Bronchial epithelial cell (primary cell): ENCODE measurements at regions not wholly inside any gene's neighbourhood (a gene's known extent, or its start where the extent isn't known, plus 50 kb on each side); places are given as distances from the start of the nearest gene placed in this dataset.

Source experiments
- DNase-seq: peaks from one replicate; pipeline ENCODE4 v3.0.0-alpha.2; 2010; ENCODE audit warnings: low read depth
- FAIRE-seq: peaks from 2 replicates; lab custom pipeline; 2011; peaks lifted over from hg19 to GRCh38; lab: Jason Lieb, UNC
- H3K27me3 ChIP-seq: 2 replicates; pipeline ENCODE4 v1.5.1; 2011; ENCODE audit warnings: low read length; ENCODE audit not compliant: control insufficient read depth, insufficient read depth
- H3K36me3 ChIP-seq: 2 replicates; pipeline ENCODE4 v1.5.1; 2011; ENCODE audit warnings: low read length; ENCODE audit not compliant: control insufficient read depth, insufficient read depth
- H3K4me3 ChIP-seq: 2 replicates; pipeline ENCODE4 v1.5.1; 2011; ENCODE audit warnings: mild to moderate bottlenecking, low read depth, low read length, control low read depth
- CTCF ChIP-seq: IDR thresholded peaks from 2 replicates; pipeline ENCODE4 v1.5.1; 2011; ENCODE audit warnings: mild to moderate bottlenecking, moderate library complexity, low read length, control low read depth, inconsistent platforms; ENCODE audit not compliant: insufficient read depth, severe bottlenecking

GRCh38 chr6:63475707-63476106, 96.6 kb upstream of the LOC128125822 start:
- FAIRE-seq, result no peak
- DNase-seq, result no peak
- TF ChIP-seq CTCF, result no peak
- H3K36me3 ChIP-seq, result no peaks in the 10 kb centered on the region
- H3K4me3 ChIP-seq, result no peak overlapping the region
- H3K27me3 ChIP-seq, result no peaks in the 10 kb centered on the region

GRCh38 chr6:63476302-63476701, 96.0 kb upstream of the LOC128125822 start:
- DNase-seq (no peak), FAIRE-seq (no peak)
- Histone ChIP-seq H3K27me3 (no peaks in the 10 kb centered on the region), H3K36me3 (no peaks in the 10 kb centered on the region), H3K4me3 (no peak overlapping the region)
- TF ChIP-seq CTCF, result no peak

- H3K4me3 ChIP-seq, result no peak overlapping the region
- FAIRE-seq, result no peak
- H3K36me3 ChIP-seq, result no peaks in the 10 kb centered on the region
Measured at GRCh38 chr6:63477422-63478040, 94.7 kb upstream of the LOC128125822 start.

GRCh38 chr6:63478734-63479133, 93.5 kb upstream of the LOC128125822 start:
- no peak for TF ChIP-seq CTCF
- no peaks in the 10 kb centered on the region for H3K27me3 ChIP-seq
- DNase-seq, result peak; percentile 35
- no peaks in the 10 kb centered on the region for H3K36me3 ChIP-seq
- FAIRE-seq, result no peak
- H3K4me3 ChIP-seq, result no peak overlapping the region

More at GRCh38 chr6:63477422-63478040, 94.7 kb upstream of the LOC128125822 start:
- no peak for TF ChIP-seq CTCF
- DNase-seq, result no peak
- H3K27me3 ChIP-seq, result no peaks in the 10 kb centered on the region

GRCh38 chr6:63486196-63486595, 86.1 kb upstream of the LOC128125822 start:
- Histone ChIP-seq H3K4me3 (no peak overlapping the region), H3K27me3 (no peaks in the 10 kb centered on the region), H3K36me3 (no peaks in the 10 kb centered on the region)
- FAIRE-seq, result no peak
- DNase-seq, result no peak
- no peak for TF ChIP-seq CTCF
